TTC549 (cell line): ENCODE measurements at regions not wholly inside any gene's neighbourhood (a gene's known extent, or its start where the extent isn't known, plus 50 kb on each side); places are given as distances from the start of the nearest gene placed in this dataset.

Experiments
- FAIRE-seq: peaks from 2 replicates; lab custom pipeline; 2012; peaks lifted over from hg19 to GRCh38; lab: Jason Lieb, UNC

GRCh38 chr4:20403846-20404245, 152.1 kb downstream of the SLIT2 start:
- FAIRE-seq: no peak

- FAIRE-seq: no peak
Observed at GRCh38 chr4:20408611-20409010, 156.9 kb downstream of the SLIT2 start.

GRCh38 chr4:20412072-20412471, 160.4 kb downstream of the SLIT2 start:
- no peak for FAIRE-seq

GRCh38 chr4:20416800-20417199, 165.1 kb downstream of the SLIT2 start:
- no peak for FAIRE-seq

GRCh38 chr4:20418861-20419451, 167.3 kb downstream of the SLIT2 start:
- no peak for FAIRE-seq

- no peak for FAIRE-seq
Observed at GRCh38 chr4:20420916-20421602, 169.4 kb downstream of the SLIT2 start.

- no peak for FAIRE-seq
Observed at GRCh38 chr4:20421603-20421985, 169.9 kb downstream of the SLIT2 start.

GRCh38 chr4:20422398-20422797, 170.7 kb downstream of the SLIT2 start:
- FAIRE-seq: no peak

- FAIRE-seq: no peak
Observed at GRCh38 chr4:20423420-20423819, 171.7 kb downstream of the SLIT2 start.

GRCh38 chr4:20426028-20426427, 174.3 kb downstream of the SLIT2 start:
- no peak for FAIRE-seq

GRCh38 chr4:20428436-20429160, 176.9 kb downstream of the SLIT2 start:
- FAIRE-seq: no peak

- no peak for FAIRE-seq
Observed at GRCh38 chr4:20430259-20430941, 178.7 kb downstream of the SLIT2 start.

- no peak for FAIRE-seq
Observed at GRCh38 chr4:20431543-20431951, 179.8 kb downstream of the SLIT2 start.

- no peak for FAIRE-seq
Observed at GRCh38 chr4:20432088-20432487, 180.4 kb downstream of the SLIT2 start.

GRCh38 chr4:20433097-20433705, 181.5 kb downstream of the SLIT2 start:
- no peak for FAIRE-seq

- FAIRE-seq: no peak
Observed at GRCh38 chr4:20440170-20440569, 188.5 kb downstream of the SLIT2 start.

- no peak for FAIRE-seq
Observed at GRCh38 chr4:20443015-20443805, 191.5 kb downstream of the SLIT2 start.

- FAIRE-seq: no peak
Observed at GRCh38 chr4:20444599-20445337, 193.1 kb downstream of the SLIT2 start.

- no peak for FAIRE-seq
Observed at GRCh38 chr4:20445933-20446723, 194.4 kb downstream of the SLIT2 start.

GRCh38 chr4:20447103-20447502, 195.4 kb downstream of the SLIT2 start:
- FAIRE-seq: no peak
